Left lung (tissue), 4 donors: ENCODE measurements at regions not wholly inside any gene's neighbourhood (a gene's known extent, or its start where the extent isn't known, plus 50 kb on each side); places are given as distances from the start of the nearest gene placed in this dataset.

Experiments used
- ATAC-seq: fragments of 200-7000 bp; cut with Tn5 transposase; one replicate; pipeline ENCODE4 v1.9.1; 2020; ENCODE audit warnings: moderate library complexity
- DNase-seq, 4 donors: peaks; one replicate each; pipeline ENCODE4 v3.0.0-alpha.2; 2013 to 2020
- H3K27ac ChIP-seq, 2 donors: fragments of 200-600 bp; sonication (generic) in 1 of 2; one replicate each; pipeline versions ENCODE4 v1.5.0 to v1.8.0; 2020 to 2021
- H3K27me3 ChIP-seq, 2 donors: fragments of 200-600 bp; sonication (generic) in 1 of 2; one replicate each; pipeline versions ENCODE4 v1.5.0 to v1.8.0; 2020 to 2021
- H3K36me3 ChIP-seq, 2 donors: fragments of 200-600 bp; sonication (generic) in 1 of 2; one replicate each; pipeline versions ENCODE4 v1.5.0 to v1.8.0; 2020 to 2021
- H3K4me1 ChIP-seq, 2 donors: fragments of 200-600 bp; one replicate each; pipeline ENCODE4 v1.8.0; 2021
- H3K4me3 ChIP-seq, 2 donors: fragments of 200-600 bp; sonication (generic) in 1 of 2; one replicate each; pipeline versions ENCODE4 v1.5.0 to v1.8.0; 2020 to 2021; ENCODE audit warnings: mild to moderate bottlenecking in 1 of 2
- H3K9me3 ChIP-seq, 2 donors: fragments of 200-600 bp; sonication (generic) in 1 of 2; one replicate each; pipeline versions ENCODE4 v1.5.0 to v1.8.0; 2020 to 2021
- intact Hi-C, 2 donors: fragments of 100-400 bp; cut with DNase I; formaldehyde crosslinking; loops; one replicate each; pipeline versions ENCODE4 v1.11.2 to v1.14.2; 2022
- TF ChIP-seq, protein P1 (sequence below), 2 donors: fragments of 200-600 bp; sonication (generic) in 1 of 2; IDR thresholded peaks; one replicate each; pipeline versions ENCODE4 v1.5.0 to v1.8.0; 2021; ENCODE audit warnings: antibody characterized with exemption in 2 of 2
- donor health status: DM: no; HTN: yes; CAD: no.
- donor health status: DM: no; HTN: no; CAD: no.

DNA sequence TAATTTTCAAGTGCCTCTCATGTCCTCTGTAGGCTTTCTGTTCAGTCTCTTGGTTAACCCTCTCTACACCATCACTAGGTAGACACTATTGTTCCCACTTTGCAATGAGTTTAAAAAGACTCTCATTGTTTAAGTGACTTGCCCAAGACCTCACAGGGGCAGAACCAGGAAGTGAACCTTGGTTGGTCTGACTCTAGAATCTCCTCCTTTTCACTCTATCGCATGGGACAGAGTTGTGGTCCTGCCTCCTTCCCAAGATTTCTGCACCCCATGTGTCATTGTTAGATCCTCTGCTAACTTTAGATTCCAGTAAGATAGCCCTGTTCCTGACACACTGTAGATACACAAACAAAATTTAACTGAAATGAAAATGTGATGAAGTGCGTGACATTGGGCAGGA, 481.7 kb upstream of the USP24 start:
- H3K27me3 ChIP-seq, result no peaks in the 10 kb centered on the region
- intact Hi-C loops, result no loop called here
- no peaks in the 10 kb centered on the region for H3K36me3 ChIP-seq
- peaks cover 0 to 5% of the 10 kb centered on the region in 2 donors for H3K4me1 ChIP-seq
- DNase-seq (no peak), ATAC-seq (peak; percentile 25)
- TF ChIP-seq, protein P1, sequence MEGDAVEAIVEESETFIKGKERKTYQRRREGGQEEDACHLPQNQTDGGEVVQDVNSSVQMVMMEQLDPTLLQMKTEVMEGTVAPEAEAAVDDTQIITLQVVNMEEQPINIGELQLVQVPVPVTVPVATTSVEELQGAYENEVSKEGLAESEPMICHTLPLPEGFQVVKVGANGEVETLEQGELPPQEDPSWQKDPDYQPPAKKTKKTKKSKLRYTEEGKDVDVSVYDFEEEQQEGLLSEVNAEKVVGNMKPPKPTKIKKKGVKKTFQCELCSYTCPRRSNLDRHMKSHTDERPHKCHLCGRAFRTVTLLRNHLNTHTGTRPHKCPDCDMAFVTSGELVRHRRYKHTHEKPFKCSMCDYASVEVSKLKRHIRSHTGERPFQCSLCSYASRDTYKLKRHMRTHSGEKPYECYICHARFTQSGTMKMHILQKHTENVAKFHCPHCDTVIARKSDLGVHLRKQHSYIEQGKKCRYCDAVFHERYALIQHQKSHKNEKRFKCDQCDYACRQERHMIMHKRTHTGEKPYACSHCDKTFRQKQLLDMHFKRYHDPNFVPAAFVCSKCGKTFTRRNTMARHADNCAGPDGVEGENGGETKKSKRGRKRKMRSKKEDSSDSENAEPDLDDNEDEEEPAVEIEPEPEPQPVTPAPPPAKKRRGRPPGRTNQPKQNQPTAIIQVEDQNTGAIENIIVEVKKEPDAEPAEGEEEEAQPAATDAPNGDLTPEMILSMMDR (IDR thresholded peaks at IDR 0.05), result no peak
- no peak overlapping the region for H3K4me3 ChIP-seq
- H3K27ac ChIP-seq, result no peak overlapping the region
- no peaks in the 10 kb centered on the region for H3K9me3 ChIP-seq

DNA sequence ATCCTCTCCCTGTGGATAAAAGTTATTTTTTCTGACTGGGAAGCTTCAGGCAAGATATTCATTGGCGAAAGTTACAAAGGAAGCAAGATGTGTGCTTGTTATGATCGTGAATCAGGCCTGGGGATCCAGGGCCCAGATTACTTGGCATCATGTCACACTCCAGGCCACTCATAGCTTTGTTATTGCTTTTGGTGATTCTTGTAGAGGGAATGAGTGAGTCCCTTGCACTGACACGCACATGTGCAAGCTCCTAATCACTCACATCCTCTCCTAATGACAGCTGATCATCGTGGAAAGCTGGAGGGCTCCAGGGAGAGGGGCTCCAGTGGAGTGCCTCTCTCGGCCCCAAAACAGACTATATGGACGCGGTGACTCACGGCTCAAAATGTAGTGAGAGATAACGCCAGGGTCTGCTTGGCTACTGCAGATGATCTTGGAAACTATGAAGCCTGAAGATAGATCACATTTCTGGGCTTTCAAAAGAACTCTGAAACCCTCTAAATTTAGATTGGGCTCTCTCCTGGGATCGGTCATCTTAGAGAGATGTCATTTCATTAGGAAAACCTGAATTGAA, 481.1 kb upstream of the USP24 start:
- Histone ChIP-seq H3K4me3 (no peak overlapping the region), H3K36me3 (no peaks in the 10 kb centered on the region), H3K27me3 (no peaks in the 10 kb centered on the region), H3K27ac (no peak overlapping the region), H3K9me3 (no peaks in the 10 kb centered on the region), H3K4me1 (peaks cover 0 to 5% of the 10 kb centered on the region in 2 donors)
- no peak for DNase-seq
- no peak for ATAC-seq
- TF ChIP-seq, protein P1 (IDR thresholded peaks at IDR 0.05), result no peak
- intact Hi-C loops, result no loop called here

DNA sequence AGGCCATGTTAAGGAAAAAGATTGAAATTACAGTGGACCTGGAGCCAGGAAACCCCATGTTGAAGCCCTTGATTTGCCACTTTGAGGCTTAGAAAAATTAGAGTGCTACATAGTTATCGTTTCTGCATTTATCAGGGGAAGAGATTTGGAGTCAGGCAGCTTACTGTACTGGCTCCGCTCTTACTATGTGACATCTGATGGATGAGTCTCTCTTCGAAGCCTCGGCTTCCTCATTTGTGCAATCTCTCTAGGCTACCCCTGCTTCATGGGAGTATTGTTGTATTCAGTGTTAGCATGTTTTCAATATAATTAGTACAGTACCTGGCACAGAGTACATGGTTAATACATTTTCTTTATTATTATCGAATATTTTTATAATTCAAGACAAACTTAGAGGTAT, 480.4 kb upstream of the USP24 start:
- H3K9me3 ChIP-seq, result no peaks in the 10 kb centered on the region
- ATAC-seq (no peak), DNase-seq (peak in 1 of 4 donors; percentile 32)
- TF ChIP-seq, protein P1 (IDR thresholded peaks at IDR 0.05), result no peak
- H3K4me1 ChIP-seq, result peaks cover 0 to 5% of the 10 kb centered on the region in 2 donors
- H3K27me3 ChIP-seq, result no peaks in the 10 kb centered on the region
- H3K27ac ChIP-seq, result no peak overlapping the region
- no peak overlapping the region for H3K4me3 ChIP-seq
- no peaks in the 10 kb centered on the region for H3K36me3 ChIP-seq
- intact Hi-C loops, result no loop called here

DNA sequence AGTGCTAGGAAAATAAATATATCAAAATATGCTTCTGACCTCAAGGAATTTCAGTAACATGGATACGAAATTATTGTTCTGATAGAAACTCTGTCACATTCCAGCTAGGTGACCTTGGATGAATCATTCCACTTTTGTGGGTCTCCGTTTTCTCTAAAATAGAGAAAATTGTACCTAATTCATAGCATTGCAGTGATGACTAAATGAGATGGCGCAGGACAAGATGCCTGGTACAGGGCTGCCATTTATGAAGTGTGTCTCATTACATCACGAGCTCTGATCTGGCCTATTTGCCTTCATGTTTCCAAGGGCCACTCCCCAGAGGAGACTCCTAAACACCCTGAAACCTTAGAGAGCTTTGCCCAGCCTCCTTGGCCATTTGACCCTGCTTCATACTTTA, 480.0 kb upstream of the USP24 start:
- Histone ChIP-seq H3K27me3 (no peaks in the 10 kb centered on the region), H3K27ac (no peak overlapping the region), H3K36me3 (no peaks in the 10 kb centered on the region), H3K9me3 (no peaks in the 10 kb centered on the region), H3K4me3 (no peak overlapping the region), H3K4me1 (peaks cover 0 to 5% of the 10 kb centered on the region in 2 donors)
- no peak for ATAC-seq
- DNase-seq, result no peak
- intact Hi-C loops, result no loop called here
- TF ChIP-seq, protein P1 (IDR thresholded peaks at IDR 0.05), result no peak

DNA sequence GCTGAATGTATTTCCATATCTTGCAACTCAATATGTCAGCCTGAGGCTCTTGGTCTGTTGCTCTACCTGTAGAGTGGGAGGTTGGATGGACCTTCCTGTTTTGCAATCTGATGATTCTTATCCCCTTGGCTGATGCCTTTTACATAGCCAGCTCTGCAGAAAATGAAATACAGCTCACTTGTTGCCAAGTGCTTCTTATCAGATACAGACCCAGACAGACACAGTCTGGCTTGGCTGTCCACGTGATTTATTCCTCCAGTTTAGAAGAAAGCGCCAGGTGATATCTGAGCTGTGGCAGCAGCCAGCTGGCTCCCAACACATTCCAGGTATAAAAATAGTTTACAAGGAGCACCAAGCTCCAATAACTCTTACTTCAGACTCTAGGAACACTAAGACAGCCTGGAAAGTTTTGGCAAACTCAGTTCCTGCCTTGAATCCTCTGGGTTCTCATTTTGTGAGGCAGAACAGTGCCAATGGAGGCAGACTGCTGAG, 479.2 kb upstream of the USP24 start:
- Histone ChIP-seq H3K27ac (no peak overlapping the region), H3K4me3 (no peak overlapping the region), H3K9me3 (no peaks in the 10 kb centered on the region), H3K27me3 (no peaks in the 10 kb centered on the region), H3K36me3 (no peaks in the 10 kb centered on the region), H3K4me1 (peaks cover 0 to 5% of the 10 kb centered on the region in 2 donors)
- intact Hi-C loops, result no loop called here
- TF ChIP-seq, protein P1 (IDR thresholded peaks at IDR 0.05), result no peak
- peak in 1 of 4 donors; percentile 33 for DNase-seq
- peak; percentile 69 for ATAC-seq
